ACC112 (cell line): ENCODE measurements at regions not wholly inside any gene's neighbourhood (a gene's known extent, or its start where the extent isn't known, plus 50 kb on each side); places are given as distances from the start of the nearest gene placed in this dataset.

Source experiments
- H2AFZ ChIP-seq: fragments of 200-600 bp; sonication (generic); one replicate; pipeline ENCODE4 v1.6.0; 2017; ENCODE audit warnings: antibody characterized with exemption, low read length; ENCODE audit not compliant: unreplicated experiment
- H3K27ac ChIP-seq: fragments of 200-600 bp; sonication (generic); 2 replicates; pipeline ENCODE4 v1.5.1; 2014; ENCODE audit warnings: low read depth, mild to moderate bottlenecking, antibody characterized with exemption, low read length, moderate library complexity
- H3K27me3 ChIP-seq: fragments of 200-600 bp; sonication (generic); 2 replicates; pipeline ENCODE4 v1.6.1; 2014; ENCODE audit warnings: mild to moderate bottlenecking, antibody characterized with exemption, low read length, moderate library complexity, mixed read lengths; ENCODE audit not compliant: insufficient read depth
- H3K36me3 ChIP-seq: fragments of 200-600 bp; sonication (generic); 2 replicates; pipeline ENCODE4 v1.6.1; 2016; ENCODE audit warnings: mild to moderate bottlenecking, antibody characterized with exemption, low read length, moderate library complexity, mixed read lengths; ENCODE audit not compliant: insufficient read depth
- H3K4me1 ChIP-seq: fragments of 200-600 bp; sonication (generic); one replicate; pipeline ENCODE4 v1.6.1; 2016; ENCODE audit warnings: low read length, mixed read lengths; ENCODE audit not compliant: insufficient read depth, unreplicated experiment, control insufficient read depth
- H3K4me3 ChIP-seq: fragments of 200-600 bp; sonication (generic); 2 replicates; pipeline ENCODE4 v1.5.1; 2014; ENCODE audit warnings: mild to moderate bottlenecking, low read depth, low read length
- H3K79me2 ChIP-seq: fragments of 200-600 bp; sonication (generic); one replicate; pipeline ENCODE4 v1.6.0; 2016; ENCODE audit warnings: low read length; ENCODE audit not compliant: control insufficient read depth, unreplicated experiment, insufficient read depth

DNA sequence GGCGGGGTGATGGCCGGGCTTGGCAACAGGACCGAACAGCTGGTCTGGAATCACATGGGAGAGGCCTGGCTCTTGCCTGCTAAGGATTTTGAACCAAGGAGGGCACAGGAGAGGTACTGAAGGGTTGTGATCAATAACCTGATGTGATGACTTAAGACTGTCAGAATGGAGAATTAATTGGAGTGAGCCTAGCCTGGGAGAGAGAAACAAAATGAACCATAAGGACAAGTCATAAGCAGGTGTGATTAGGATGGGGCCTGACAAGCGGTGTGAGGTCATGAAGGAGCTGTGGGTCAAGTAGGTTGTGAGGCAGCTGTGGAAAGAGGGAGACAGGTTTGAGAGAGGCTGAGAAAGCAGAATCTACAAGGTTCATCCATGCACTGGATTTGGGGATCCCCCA, 104.6 kb downstream of the MED10 start:
- H2AFZ ChIP-seq, result no peak overlapping the region
- H3K36me3 ChIP-seq, result no peaks in the 10 kb centered on the region
- H3K27me3 ChIP-seq, result no peaks in the 10 kb centered on the region
- H3K27ac ChIP-seq, result no peak overlapping the region
- H3K4me3 ChIP-seq, result no peak overlapping the region
- no peaks in the 10 kb centered on the region for H3K4me1 ChIP-seq
- H3K79me2 ChIP-seq, result no peaks in the 10 kb centered on the region

DNA sequence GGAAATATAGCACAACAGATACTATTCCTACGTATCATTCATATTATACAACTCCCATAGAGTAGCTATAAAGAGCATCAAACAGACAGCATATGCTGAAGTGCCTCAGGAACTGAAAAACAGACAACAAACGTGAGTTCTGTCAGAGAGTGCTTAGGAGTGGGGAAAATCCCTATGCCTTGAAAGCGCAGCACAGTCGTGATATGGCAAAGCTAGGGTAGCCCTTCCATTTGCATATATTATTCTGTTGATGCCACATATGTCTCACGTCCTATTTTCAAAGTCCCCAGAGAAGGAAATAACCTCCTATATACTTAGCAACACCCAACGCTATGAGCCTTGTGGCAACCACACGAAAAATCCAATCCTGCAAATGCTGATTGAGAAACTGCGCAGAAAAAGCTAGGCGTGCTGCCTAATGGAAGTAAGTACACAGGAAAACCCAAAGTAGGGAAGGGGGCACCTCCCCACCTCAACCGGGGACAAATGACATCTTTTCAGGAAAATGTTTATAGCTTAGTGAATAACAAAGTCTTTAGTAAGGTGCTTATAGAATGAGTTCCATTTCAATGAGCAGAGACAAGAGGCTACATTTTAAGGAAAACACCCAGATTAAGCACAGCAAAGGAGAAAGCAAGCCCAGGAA, 105.1 kb downstream of the MED10 start:
- Histone ChIP-seq H3K4me3 (no peak overlapping the region), H3K27me3 (no peaks in the 10 kb centered on the region), H3K4me1 (no peaks in the 10 kb centered on the region), H3K27ac (no peak overlapping the region), H3K79me2 (no peaks in the 10 kb centered on the region), H2AFZ (no peak overlapping the region), H3K36me3 (no peaks in the 10 kb centered on the region)

DNA sequence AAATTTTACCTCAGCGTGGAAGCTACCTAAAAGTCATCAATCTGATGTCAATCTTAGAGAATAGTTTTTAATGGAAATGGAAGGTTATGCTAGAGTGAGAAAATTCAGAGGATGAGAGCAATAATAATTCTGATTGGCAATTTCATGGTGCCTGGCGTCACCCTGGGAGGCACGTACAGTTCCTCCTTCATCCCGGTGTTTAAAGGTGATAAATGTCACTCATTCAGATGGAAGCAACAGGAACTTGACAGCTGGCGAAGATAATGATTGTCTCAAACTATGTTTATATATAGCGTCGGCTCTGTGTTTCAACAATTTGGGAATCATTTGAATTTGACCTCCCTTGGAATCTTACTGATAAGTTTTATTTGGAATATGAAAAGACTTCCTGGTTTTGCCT, 108.4 kb downstream of the MED10 start:
- Histone ChIP-seq H3K27me3 (no peaks in the 10 kb centered on the region), H3K4me1 (no peaks in the 10 kb centered on the region), H3K27ac (no peak overlapping the region), H3K4me3 (no peak overlapping the region), H3K79me2 (no peaks in the 10 kb centered on the region), H3K36me3 (no peaks in the 10 kb centered on the region), H2AFZ (no peak overlapping the region)

DNA sequence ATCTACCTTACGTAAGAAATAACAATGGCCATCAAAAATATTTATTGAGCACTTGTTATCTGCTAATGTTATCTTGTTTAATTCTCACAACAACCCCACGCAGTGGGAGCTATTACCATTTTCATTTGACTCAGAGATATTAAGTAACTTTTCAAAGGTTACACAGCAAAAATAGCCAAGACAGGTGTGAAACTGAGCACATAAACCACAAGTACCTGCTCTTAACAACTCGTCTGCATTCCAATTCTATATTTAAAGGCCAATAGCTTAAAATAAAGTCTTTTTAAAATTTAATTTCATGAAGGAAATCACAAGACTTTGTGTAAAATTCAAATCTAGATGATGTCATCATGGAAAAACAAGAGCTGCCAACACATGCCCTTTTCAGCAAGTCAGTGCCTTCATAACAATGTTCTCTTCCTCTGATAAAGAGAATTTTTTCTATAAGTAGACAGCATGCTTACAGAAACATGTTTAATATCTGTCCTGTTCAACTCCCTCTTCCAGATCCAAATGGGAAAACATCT, 111.6 kb downstream of the MED10 start:
- Histone ChIP-seq H3K4me3 (no peak overlapping the region), H3K4me1 (no peaks in the 10 kb centered on the region), H3K27ac (no peak overlapping the region), H3K79me2 (no peaks in the 10 kb centered on the region), H2AFZ (no peak overlapping the region), H3K27me3 (peaks cover 5% of the 10 kb centered on the region; the same call in 1 of the 2 replicates), H3K36me3 (no peaks in the 10 kb centered on the region)

DNA sequence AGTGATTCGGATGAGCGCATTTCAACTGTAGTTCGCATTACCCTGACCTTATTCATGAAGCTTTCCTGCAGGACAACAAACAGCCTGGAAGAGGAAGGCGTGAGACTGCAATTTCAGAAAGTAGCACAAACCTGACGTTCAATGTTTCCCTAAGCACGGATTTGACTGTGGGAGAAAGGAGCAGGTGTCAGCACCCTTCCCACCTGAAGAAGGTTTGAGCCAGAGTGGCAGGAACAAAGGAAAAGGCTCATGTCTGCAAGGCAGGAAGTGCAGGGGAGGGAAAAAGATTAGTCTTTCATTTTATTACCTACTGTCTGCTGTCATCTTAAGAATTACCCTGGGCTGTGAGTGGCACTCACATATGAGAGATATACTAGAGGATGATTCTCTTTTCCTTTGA, 114.0 kb downstream of the MED10 start:
- Histone ChIP-seq H3K79me2 (no peaks in the 10 kb centered on the region), H3K27ac (no peak overlapping the region), H3K4me3 (no peak overlapping the region), H2AFZ (no peak overlapping the region), H3K36me3 (no peaks in the 10 kb centered on the region), H3K27me3 (peaks cover 5% of the 10 kb centered on the region; the same call in 1 of the 2 replicates), H3K4me1 (no peaks in the 10 kb centered on the region)

DNA sequence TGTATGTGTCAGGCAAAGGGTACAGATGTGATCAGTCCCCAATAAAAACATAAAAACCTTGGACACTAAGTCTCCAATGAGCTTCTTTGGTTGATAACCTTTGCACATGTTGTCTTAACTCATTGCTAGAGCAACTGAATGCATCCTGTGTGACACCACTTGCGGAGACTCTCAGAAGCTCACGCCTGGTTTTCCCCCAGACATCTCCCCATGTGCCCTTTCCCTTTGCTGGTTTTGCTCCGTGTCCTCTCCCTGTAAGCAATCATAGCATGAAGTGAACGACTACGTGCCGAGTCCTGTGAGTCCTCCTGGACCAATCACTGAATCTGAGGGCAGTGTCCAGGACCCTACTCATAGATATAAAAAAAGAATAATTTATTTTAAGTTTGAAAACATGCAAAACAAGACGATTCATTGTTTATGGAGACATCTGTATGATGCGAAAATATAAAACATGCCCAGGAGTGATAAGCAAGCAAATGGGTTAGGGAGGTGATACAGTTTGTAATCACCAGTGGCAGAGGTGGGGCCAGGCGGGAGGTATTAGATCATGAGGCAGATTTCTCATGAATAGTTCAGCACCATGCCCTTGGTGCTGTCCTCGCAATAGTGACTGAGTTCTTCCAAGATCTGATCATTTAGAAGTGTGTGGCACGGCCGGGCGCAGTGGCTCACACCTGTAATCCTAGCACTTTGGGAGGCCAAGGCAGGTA, 115.5 kb downstream of the MED10 start:
- Histone ChIP-seq H3K36me3 (no peaks in the 10 kb centered on the region), H3K27me3 (peaks cover 5% of the 10 kb centered on the region; the same call in 1 of the 2 replicates), H3K79me2 (no peaks in the 10 kb centered on the region), H3K27ac (no peak overlapping the region), H3K4me3 (no peak overlapping the region), H3K4me1 (no peaks in the 10 kb centered on the region), H2AFZ (no peak overlapping the region)

DNA sequence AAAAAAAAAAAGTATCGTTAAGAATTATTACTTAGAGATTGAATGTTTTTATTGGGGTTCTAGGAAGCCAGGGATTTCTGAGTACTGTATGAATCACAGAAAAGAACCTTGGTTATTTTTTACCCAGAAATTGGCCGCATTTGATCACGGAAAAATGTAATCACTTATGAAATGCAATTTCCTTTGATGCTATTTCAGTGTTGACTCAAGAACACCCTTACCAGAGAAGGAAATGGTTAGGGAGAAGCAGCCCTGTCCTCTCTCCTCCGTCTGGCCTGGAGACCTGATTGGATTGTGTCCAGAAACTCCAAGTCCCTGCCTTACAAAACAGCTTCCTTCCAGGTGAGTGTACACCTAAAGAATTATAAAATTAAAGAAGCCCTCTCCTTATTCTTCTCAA, 116.7 kb downstream of the MED10 start:
- H2AFZ ChIP-seq, result no peak overlapping the region
- no peak overlapping the region for H3K4me3 ChIP-seq
- H3K36me3 ChIP-seq, result no peaks in the 10 kb centered on the region
- H3K27me3 ChIP-seq, result peaks cover 5% of the 10 kb centered on the region; the same call in 1 of the 2 replicates
- no peaks in the 10 kb centered on the region for H3K4me1 ChIP-seq
- no peaks in the 10 kb centered on the region for H3K79me2 ChIP-seq
- H3K27ac ChIP-seq, result no peak overlapping the region

DNA sequence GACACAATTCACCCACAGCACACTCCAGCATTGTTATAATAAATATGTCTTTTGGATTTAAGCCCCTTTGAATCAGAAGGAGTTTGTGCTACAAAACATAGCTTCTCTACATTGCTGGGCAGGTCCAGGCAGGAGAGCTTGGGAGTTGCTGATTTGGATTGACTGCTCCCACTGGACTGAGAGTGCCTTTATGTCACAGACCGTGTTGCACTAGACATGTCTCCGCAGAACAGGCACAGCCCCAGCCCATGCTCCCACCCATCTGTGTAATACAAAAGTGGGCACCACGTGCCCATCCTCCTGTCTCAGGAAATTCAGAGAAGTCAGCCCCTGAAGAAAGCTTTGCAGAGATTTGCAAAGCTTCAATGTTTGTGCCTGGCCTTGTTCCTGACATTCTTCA, 117.1 kb downstream of the MED10 start:
- H3K27ac ChIP-seq, result no peak overlapping the region
- H3K79me2 ChIP-seq, result no peaks in the 10 kb centered on the region
- H3K27me3 ChIP-seq, result peaks cover 5% of the 10 kb centered on the region; the same call in 1 of the 2 replicates
- H2AFZ ChIP-seq, result no peak overlapping the region
- no peak overlapping the region for H3K4me3 ChIP-seq
- H3K4me1 ChIP-seq, result no peaks in the 10 kb centered on the region
- no peaks in the 10 kb centered on the region for H3K36me3 ChIP-seq

DNA sequence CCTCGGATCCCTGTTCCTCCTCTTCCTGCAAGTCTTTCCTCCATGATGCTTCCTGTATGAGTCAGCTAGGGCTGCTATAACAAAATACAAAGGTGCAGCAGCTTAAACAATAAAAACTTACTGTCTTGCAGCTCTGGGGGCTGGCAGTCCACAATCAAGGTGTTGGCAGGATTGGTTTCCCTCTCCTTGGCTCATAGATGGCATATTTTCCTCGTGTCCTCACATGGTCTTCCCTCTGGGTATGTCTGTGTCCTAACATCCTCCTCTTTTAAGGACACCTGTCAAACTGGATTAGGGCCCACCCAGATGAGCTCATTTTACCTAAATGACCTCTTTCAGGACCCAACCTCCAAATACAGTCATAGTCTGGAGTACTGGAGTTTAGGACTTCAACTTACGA, 117.5 kb downstream of the MED10 start:
- no peak overlapping the region for H2AFZ ChIP-seq
- H3K27ac ChIP-seq, result no peak overlapping the region
- H3K27me3 ChIP-seq, result peaks cover 5% of the 10 kb centered on the region; the same call in 1 of the 2 replicates
- no peaks in the 10 kb centered on the region for H3K36me3 ChIP-seq
- H3K4me1 ChIP-seq, result no peaks in the 10 kb centered on the region
- no peaks in the 10 kb centered on the region for H3K79me2 ChIP-seq
- no peak overlapping the region for H3K4me3 ChIP-seq

DNA sequence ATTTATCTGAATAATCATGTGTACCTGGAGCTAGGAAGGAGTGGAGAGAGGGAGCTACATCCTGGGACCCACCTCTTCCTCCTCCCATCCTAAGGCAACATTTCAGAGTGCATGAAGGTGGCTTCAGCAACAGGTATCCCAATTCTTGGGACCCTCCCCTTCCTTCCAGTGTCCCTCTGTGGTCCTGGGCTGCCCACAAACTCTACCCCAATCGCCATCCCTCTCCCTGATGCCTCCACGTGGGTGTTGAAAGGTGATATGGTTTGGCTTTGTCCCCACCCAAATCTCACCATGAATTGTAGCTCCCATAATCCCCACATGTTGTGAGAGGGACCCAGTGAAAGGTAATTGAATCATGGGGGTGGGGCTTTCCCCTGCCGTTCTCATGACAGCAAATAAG, 121.4 kb downstream of the MED10 start:
- Histone ChIP-seq H3K36me3 (no peaks in the 10 kb centered on the region), H3K27ac (no peak overlapping the region), H2AFZ (no peak overlapping the region), H3K27me3 (no peaks in the 10 kb centered on the region), H3K4me3 (no peak overlapping the region), H3K4me1 (no peaks in the 10 kb centered on the region), H3K79me2 (no peaks in the 10 kb centered on the region)

DNA sequence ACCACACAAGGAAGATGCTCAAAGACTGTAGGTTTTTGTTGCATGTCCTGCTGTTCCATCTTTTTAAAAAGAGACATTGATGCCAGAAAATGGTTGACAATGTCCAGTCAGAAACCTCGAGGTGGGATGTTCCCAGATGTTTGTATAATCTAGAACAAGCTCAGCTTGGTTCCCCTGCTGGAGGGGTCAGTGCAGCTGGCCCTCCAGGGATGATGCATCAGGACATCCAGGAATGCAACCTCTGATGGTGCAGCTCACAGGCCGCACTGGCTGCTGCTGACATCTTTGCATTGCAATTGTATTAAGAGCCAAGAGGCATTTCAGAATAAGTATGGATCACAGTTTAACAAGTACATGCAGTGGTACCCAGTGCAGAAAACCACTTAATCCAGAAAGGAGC, 122.4 kb downstream of the MED10 start:
- H3K79me2 ChIP-seq, result no peaks in the 10 kb centered on the region
- H3K36me3 ChIP-seq, result no peaks in the 10 kb centered on the region
- no peak overlapping the region for H2AFZ ChIP-seq
- no peak overlapping the region for H3K4me3 ChIP-seq
- H3K27ac ChIP-seq, result no peak overlapping the region
- no peaks in the 10 kb centered on the region for H3K27me3 ChIP-seq
- H3K4me1 ChIP-seq, result no peaks in the 10 kb centered on the region
